ENCODE measurements at regions not wholly inside any gene's neighbourhood (a gene's known extent, or its start where the extent isn't known, plus 50 kb on each side); places are given as distances from the start of the nearest gene placed in this dataset.

- TF ChIP-seq CTCF (IDR thresholded peaks at IDR 0.05) (no peak), POLR2A (IDR thresholded peaks at IDR 0.05) (no peak)
These were observed 119.1 kb downstream of the ZNF280B start for GRCh38 chr22:22389467-22389866.

Measured in body of pancreas (tissue), 4 donors.